Dermis microvascular lymphatic vessel endothelial cell (primary cell): ENCODE measurements at regions not wholly inside any gene's neighbourhood (a gene's known extent, or its start where the extent isn't known, plus 50 kb on each side); places are given as distances from the start of the nearest gene placed in this dataset.

ENCODE experiments used
- DNase-seq, 2 donors: peaks; one replicate each; pipeline versions ENCODE4 v3.0.0 to v3.0.0-alpha.2; 2010; ENCODE audit warnings: low read depth in 2 of 2

DNA sequence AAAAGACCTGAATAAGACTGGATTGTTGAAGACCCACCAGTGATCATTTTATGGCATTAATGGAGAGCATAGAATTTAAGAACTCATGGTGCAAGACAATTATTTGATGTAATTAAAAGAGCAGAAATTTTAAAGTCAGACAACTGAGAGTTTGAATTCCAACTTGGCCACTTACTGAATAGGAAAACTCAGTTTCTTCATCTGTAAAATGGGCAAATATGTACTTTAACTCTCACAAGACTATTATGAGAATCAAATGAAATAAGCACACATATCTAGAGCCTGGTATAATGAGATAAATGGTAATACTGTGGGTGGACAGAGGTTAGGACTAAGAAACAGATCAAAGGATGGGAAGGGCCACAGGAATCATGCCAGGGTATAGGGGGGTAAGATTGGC lies 88.0 kb downstream of the SOX9 start:
- no peak for DNase-seq

DNA sequence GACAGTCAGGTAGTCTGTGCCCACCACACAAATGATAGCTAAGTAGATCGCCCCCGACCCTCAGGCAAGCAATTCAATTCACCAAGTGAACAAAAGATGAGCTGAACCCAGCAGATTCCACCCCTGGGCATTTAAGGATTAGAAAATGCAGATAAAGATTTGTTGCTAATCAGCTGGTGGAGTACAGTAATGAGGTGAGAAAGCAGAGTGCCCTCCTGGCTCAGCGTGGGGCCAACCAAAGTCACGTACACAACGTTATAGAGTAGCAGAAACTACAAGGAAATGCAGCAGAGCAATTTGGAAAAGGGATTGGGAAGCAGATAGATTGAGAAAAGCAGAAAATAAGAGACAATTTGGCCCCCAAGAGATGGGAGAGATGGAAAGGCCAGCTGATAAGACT lies 91.2 kb downstream of the SOX9 start:
- no peak for DNase-seq

DNA sequence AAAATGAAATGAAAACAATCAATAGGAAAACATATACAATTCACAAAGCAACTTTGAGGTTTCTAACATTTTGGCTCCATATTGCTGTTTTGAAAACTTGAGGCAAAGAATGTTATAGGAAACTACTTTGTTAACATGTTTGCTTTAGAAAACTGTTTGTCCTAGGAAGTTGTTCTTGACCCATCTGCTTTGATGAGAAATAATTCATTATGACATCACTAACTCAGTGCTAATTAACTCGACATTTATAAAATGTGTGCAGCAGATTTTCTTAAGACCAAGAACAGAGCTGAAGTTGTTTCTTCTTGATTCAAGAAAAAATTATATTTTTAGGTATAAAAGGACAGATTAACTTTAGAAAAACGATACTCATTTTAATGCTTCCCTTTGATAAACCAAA lies 94.7 kb downstream of the SOX9 start:
- no peak for DNase-seq

DNA sequence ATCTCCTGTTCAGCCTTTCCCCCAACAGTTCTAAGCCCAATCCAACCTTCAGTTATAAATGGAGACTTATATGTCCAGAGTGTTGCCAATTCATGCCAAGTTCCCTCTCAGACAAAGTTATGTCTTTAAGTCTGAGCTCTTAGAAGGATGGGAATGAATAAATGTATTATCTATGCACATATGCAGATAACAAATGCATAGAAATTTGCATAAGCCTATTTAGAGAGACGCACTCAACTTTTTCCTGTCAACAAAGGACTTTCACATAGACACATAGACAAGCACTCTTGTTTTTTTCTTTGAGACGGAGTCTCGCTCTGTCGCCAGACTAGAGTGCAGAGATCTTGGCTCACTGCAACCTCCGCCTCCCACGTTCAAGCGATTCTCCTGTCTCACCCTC lies 95.1 kb downstream of the SOX9 start:
- DNase-seq, result no peak

DNA sequence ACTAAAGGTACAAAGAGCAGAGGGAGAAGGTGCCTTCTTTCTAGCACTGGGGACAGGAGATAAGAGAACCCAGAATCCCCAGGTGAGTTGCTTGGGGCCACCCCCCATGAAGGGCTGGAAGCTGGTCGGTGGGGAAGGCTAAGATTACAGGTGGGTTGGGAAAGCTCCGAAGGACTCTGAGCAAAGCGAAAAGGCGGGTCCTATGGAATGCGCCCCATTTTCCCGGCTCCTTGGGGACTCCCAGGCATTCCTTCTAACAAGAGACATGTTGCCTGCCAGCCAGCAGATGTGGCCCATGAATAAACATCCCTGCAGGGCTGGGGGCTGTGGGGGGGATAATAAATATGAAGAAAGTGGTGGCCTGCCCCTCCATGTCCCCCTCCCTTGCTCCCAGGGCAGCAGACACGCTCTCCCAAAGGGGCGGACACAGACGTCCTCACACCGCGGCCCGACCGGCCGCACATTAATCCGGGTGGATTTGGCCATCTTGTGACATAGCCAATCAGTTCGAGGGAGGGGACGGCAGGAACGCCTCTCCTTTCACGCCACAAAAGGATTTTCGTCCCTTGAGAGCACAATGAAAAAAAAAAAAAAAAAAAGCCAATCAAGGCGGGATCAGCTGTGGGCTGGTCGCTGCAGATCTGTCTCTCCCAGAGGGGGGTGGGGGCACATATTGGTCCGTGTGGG lies 98.5 kb downstream of the SOX9 start:
- DNase-seq, result no peak

DNA sequence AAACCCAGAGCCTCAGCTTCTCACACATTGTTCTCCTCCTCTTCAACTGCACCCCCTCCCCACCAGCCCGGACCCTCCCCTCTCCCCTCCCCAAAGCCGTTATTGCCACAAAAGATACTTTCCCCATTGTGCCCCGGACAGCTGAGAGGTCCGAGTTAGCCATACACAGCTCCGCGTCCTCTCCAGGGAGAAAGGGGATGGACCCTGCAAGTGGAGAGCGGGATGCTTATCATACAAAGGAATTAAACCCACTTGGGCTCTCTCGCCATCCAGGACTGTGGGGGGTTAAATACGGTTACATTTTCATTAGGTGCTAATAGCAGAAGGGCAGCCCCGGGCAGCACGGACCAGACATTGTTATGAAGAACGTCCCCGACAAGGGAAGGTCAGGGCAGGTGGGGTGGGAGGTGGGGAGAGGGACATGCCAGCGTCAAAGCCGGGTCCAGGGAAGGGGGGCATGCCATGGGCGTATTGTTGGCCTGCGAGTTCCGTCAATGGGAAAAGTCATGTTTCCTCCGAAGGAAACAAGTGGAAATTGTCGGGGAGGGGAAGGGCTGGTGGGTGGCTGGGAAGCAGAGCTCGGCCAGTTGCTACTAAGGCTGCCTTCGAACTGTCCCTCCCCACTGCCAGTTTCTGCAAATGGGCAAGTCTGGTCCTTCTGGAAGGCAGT lies 99.1 kb downstream of the SOX9 start:
- no peak for DNase-seq

DNA sequence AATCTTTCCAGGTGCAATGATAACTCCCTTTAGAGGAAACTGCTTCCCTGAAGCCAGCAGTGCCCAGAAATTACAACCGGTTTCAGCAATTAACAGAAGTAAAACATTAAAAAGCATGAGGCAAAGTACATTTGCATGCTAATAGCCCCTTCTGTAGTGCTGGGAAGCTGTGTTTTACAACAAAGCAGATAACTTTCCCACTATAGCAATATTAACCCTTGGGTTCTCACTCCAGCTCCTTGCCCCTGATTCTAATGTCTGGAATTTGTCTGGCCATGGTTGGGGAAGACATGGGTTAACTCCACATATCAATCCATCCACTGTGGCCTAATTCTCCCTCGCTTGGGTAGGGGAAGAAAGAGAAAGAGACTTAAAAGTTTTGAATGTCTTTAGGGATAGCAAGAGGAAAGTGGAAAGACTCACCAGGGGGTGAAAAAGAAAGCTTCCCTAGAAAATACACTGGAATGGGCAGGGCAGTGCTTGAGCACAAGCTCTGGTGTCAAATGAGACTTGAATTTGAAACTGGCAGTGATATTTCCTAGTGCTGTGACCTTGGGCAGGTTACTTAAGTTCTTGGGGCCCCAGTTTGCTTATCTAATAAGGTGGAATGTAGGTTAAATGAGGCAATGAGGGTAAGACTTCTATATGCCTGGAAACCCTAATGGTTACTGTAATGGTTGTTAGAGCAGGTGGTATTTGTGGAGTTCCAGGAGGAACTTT lies 102.0 kb downstream of the SOX9 start:
- DNase-seq, result no peak

DNA sequence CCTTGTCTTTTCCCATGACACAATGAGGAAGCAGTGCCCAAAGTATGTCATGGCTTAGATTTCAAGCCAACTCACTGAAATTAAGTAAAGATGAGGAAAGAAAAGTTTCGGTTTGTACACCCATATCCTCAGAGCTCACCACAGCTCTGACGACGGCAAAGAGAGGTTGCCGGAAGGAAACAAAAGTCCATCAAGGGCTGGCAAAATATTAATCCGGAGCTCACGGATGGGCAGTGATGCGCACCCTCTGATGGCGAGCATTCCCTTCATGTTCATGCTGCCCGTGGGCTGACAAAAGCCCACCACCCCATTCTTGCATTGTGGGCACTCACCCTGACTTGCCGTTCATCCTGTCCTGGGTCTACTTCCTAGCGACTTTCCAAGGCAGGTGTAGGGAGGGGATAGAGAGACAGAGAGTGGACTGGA lies 103.1 kb downstream of the SOX9 start:
- DNase-seq, result no peak

DNA sequence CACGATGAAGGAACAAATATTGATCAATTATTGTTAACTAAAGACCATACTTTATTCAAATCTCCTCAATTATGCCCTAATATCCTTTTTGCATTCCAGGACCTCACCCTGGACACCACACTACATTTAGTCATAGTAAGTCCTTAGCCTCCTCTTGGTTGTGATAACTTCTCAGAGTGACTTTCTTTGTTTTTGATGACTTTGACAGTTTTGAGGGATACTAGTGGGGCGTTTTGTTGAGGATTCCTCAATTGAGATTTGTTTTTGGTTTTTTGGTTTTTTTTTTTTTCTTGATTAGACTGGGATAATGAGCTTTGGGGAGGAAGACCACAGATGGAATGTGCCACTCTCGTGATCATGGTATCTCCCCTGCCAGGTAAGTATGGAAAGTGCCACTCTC lies 105.5 kb downstream of the SOX9 start:
- DNase-seq, result no peak

DNA sequence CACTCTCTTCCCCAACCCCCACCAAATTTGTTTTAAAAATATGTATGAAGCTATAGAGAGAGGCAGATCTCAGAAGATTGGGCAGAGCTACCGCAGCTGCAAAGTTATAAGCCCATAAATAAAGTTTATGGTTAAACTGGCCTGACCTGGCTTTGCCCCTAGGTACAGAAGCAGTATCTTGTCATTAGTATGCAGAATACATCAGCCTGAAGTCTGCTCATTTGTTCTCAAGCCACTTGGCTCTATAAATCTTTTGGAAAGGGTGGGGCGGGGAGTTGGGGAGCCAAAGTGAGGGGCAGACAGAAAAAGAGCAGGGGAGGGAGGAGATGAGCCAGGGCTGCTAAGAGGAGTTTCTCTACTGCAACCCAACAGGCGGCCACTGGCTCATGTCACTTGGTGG lies 113.2 kb downstream of the SOX9 start:
- no peak for DNase-seq

DNA sequence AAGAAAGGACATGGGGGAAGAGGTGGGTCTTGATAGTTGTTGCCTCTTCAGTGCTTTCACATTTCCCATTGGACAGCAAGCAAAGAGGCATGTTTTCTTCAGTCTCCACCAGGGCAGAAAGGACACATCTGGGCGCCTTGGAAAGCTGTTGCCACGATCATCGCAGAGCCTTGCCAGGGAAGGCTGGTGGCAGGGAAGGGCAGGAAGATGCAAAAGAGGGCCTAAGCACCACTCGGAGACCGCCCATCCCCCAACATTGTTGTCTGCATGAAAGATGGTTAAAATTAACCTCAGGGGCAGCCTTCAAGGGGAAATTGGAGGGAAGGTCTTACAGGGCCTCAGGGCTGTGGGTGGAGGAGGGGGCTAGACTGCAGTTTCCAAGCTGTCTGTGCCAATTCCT lies 114.2 kb downstream of the SOX9 start:
- no peak for DNase-seq

DNA sequence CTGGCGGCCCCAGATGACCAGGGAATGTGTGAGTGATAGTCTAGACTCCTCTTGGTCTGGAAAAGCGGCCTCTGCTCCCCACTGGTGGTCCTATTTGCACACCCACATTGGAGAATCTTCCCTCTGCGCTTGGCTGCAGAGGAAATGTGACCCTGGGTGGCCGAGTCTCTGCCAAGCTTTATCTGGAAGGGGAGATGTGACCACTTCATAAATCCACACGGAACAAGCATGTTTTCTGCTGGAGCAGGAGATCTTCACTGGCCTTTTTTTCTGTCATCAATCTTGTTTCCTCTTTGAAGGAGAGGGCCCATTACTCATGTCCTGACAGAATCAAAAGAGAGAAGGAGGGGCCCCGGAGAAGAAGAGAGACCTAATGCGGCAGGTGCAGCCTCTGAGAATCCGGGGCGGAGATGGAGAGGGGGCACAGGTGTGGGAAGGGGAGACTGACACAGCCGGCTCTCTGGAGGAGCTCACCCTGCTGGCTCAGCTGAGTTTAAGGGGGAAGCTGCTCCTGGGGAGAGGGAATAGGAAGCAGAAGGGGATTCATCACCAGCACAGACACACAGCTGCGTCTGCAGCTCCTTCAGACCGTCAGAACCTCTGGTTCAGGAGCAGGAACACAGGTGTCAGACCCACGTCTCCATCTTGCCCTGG lies 116.3 kb downstream of the SOX9 start:
- no peak for DNase-seq

DNA sequence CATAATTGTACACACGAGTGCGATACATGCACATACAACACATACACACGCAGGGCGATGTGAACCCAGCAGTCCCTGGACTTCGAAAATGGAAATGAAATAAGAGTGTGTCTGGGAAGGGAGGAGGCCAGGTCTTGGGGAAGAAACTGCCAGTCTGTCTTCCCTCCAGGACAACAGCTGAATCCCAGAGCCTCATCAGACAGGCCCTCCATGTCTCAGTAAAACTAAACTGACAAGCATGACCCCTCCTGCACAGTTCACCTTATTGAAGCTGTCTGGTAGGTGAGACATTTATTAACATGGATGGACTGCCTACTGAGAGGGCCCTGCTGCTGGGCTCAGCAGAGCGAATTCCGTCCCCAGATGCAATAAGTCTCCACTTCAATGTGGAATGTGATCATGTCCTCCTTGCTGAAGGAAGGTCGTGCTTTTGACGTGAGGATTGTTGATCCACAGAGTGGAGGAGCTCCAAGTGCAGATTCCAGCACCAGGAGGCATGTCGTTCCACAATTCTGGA lies 117.4 kb downstream of the SOX9 start:
- no peak for DNase-seq

DNA sequence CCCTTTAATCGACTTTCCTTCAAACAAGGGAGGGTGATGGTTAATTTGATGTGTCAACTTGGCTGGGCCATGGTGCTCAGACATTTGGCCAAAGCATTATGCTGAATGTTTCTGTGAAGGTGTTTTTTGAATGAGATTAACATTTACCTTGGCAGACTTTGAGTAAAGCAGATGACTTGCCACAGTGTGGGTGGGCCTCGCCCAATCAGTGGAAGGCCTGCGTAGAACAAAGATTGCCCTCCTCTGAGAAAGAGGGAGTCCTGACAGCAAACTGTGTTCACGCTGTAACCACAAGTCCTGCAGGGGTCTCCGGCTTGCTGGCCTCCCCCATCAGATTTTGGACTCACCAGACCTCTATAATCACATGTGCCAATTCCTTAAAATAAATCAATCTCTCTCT lies 118.7 kb downstream of the SOX9 start:
- DNase-seq, result no peak

DNA sequence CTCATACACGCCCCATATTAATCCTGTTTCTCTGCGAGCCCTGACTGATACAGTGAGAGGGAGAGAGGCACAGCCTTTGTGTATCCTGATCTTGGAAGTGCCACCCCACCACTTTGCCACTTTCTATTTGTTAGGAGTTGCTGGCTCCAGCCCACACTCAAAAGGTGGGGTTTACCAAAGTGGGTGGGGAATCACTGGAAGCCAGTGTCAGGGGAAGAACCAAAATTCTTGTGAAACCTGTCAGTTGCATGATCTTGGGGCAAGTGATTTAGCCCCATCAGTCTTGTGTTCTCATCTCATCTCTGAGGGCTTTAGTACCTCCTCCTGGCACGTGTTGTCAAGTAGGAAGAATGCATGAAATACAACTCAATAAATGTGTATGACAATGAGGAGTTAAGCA lies 119.5 kb downstream of the SOX9 start:
- no peak for DNase-seq

DNA sequence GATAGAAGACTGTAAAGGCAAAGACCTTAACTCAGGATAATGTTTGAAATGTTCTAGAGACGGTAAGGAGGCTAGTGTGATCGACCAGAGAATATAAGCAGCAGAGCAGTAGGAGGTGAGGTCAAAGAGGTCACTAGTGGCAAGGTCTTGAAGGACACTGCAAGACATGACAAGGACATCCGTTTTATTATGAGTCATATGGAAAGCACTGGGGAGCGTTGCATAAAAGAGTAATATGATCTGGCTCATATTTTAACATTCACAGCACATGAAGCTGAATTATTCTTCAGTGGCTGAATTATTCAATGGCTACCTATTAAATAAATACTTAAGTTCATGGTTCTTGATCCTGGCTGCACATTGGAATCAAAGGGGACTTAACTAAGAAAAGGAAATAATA lies 123.7 kb downstream of the SOX9 start:
- DNase-seq, result no peak

DNA sequence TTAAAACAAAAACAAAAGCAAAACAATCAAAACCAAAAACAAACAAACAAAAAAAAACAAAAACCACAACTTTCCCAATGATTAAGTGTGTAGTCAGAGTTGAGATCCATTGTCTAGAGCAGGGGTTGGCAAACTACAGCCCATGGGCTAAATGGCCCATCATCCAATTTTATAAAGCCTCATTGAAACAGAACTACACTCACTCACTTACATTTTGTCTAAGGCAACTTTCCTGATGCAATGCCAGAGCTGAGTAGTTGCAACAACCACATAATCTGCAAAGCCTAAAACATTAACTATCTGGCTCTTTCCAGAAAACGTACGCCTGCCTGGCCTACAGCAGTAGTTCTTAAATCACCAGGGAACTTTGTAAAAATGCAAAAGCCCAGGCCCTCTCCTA lies 124.1 kb downstream of the SOX9 start:
- no peak for DNase-seq

DNA sequence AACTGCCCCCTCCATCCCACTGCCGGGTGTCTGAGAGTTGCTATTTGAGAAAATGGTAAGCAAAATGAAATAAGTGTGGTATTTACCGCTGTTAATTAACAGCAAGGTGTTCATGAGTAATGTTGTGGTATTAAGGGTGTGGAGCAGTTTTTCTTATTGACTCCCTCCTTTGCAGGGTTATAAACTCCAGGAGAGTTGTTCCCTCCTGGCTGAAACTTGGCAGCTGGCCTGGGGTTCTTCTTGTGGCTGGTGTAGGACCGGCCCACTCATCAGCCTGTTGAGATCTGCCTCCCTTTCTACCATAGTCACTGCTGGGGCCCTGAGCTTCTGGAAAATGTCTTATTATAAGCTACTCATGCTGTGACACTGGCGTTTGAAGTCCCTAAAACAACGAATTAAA lies 128.6 kb downstream of the SOX9 start:
- no peak for DNase-seq

DNA sequence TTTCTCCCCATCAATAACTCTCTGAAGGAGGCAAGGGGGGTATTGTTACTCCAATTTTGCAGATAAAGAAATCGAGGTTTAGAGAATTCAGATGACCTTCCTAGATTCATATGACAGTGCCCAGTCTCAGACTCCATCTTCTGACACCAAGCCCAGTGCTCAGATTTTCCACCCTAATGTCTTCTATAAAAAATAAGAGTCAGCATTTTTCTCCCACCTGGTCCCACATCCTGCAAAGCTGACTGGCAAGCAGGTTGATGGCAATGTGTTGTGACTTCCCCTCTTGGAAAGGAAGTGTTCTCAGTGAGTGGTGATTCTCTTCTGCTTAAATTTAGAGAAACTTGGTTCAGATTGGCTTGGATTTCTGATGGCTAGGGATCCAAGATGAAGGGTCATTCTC lies 129.4 kb downstream of the SOX9 start:
- no peak for DNase-seq

DNA sequence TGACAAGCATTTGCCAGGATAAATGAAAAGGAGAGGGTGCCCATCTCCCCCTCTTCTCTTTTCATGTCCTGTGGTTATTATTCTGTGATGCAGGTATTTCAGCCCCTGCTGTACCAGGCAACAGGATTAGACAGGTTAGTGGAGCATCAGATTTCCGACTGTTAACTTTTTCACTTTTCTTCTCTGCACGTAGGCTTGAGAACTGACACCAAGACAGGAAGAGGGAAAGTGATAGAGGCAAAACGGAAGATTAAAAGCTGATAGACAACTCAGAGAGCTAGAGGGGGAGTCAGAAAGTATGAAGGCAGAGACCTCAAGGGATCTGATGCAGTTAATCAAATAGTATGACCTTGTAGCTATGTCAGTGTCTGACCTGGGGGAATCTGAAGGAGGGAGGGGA lies 132.8 kb downstream of the SOX9 start:
- no peak for DNase-seq

DNA sequence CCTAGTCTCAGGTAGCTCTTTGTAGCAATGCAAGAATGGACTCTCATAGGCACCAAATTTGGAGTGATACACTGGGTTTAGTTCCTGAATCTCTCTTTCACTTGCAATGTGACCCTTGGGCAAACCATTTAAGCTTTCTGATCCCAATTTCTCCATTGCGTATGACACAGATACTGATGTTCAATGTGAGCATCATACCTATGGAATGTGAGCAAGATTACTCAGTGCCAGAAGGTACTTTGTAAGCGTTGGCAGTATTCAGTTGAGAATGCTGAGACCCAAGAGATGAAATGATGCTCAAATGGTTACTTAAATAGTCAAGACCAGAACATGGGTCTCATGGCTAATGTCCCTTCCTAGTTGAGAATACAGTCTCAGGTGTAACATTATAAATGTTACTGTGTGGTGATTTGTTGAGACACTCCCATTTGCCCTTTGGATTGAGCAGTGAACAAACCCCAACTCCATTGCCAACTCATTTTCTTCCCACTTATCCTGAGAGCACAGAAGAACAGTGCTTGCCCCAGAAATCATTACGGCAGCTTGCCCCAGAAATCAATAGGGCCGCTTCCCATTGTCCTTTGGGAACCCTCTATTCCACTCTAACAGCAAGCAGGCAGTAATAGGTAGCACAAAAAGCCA lies 134.1 kb downstream of the SOX9 start:
- no peak for DNase-seq

DNA sequence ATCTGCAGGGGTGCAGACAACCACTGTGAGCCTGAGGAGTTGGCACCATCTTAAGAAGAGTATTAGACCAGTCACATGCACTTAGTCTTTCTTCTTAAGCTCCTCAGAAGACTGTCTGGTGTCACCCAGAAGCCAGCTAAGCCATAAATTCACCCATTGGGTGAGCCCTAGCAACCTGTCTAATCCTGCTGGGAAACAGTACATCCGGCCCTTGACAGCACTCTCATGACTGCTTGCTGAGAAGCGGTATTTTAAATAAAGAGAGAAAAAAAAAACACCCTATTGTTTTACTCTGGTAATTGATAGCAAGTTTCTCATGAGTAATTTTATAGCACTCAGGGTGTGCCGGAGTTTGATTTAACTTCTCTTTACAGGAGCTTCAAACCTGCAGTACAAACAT lies 134.7 kb downstream of the SOX9 start:
- DNase-seq, result no peak
